DND-41 (cell line): ENCODE measurements at regions not wholly inside any gene's neighbourhood (a gene's known extent, or its start where the extent isn't known, plus 50 kb on each side); places are given as distances from the start of the nearest gene placed in this dataset.
"Not testable (repeated sequence)": the region's sequence is repeated elsewhere in the genome, so short reads cannot be mapped to it uniquely, and the experiment has no call there.

ENCODE experiments used
- EZH2 ChIP-seq: IDR thresholded peaks from 3 replicates; pipeline ENCODE4 v1.6.1; 2012; ENCODE audit warnings: borderline replicate concordance, low read depth, mild to moderate bottlenecking, moderate library complexity, low read length, inconsistent platforms; ENCODE audit not compliant: severe bottlenecking
- TF ChIP-seq, protein P1 (sequence below): IDR thresholded peaks from 2 replicates; pipeline ENCODE4 v1.5.1; 2012; ENCODE audit warnings: borderline replicate concordance, low read length, moderate library complexity, mild to moderate bottlenecking; ENCODE audit not compliant: poor library complexity, severe bottlenecking; ENCODE audit errors: extremely low read depth

DNA sequence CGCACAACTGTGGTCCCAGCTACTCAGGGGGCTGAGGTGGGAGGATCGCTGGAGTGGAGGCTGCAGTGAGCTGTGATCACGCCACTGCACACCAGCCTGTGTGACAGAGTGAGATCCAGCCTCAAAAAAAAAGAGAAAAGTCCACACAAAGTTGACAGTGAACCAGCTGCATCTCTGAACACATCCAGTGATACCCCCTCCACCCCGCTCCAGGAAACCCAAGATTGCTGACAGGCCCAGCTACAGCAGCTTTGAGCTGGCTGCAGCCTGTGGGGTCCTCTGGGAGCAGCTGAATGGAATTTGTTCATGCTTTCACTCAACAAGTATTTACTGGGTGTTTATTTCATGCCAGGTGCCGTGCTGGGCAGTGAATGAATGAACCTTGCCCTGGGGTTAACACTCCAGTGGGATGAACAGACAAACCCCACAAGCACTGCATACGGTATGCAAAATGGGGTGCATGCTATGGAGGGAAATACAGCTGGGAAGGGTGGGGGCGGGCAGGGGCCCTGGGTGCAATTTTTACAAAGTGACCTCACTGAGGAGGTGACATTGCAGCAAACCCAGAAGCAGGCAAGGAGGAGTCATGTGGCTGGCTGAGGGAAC, 170.9 kb downstream of the GOSR1 start:
- TF ChIP-seq, protein P1, sequence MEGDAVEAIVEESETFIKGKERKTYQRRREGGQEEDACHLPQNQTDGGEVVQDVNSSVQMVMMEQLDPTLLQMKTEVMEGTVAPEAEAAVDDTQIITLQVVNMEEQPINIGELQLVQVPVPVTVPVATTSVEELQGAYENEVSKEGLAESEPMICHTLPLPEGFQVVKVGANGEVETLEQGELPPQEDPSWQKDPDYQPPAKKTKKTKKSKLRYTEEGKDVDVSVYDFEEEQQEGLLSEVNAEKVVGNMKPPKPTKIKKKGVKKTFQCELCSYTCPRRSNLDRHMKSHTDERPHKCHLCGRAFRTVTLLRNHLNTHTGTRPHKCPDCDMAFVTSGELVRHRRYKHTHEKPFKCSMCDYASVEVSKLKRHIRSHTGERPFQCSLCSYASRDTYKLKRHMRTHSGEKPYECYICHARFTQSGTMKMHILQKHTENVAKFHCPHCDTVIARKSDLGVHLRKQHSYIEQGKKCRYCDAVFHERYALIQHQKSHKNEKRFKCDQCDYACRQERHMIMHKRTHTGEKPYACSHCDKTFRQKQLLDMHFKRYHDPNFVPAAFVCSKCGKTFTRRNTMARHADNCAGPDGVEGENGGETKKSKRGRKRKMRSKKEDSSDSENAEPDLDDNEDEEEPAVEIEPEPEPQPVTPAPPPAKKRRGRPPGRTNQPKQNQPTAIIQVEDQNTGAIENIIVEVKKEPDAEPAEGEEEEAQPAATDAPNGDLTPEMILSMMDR, result not testable (repeated sequence)
- not testable (repeated sequence) for TF ChIP-seq EZH2
